Left kidney (tissue), 1 donor: ENCODE measurements at regions not wholly inside any gene's neighbourhood (a gene's known extent, or its start where the extent isn't known, plus 50 kb on each side); places are given as distances from the start of the nearest gene placed in this dataset.
"Not testable (repeated sequence)": the region's sequence is repeated elsewhere in the genome, so short reads cannot be mapped to it uniquely, and the experiment has no call there.

Experiments used
- DNase-seq: peaks from one replicate; pipeline ENCODE4 v3.0.0-alpha.2; 2013

DNA sequence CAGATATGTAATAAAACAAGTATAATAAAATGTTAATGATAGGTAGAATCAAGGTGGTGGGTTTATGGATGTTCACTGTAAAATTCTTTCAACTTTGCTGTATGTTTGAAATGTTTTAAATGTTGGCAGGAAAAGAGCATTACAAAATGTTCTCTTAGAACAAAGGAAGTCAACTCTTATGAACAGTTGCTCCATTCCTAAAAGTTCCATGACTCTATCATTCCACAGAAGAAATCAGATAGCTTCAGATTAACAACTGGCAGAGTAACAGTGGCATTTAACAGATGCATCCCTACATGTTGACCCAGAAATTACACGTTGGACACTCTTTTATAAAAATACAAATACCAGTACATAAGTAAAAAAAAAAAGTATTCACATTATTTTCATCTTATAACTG, 2023.7 kb downstream of the ARAP2 start:
- no peak for DNase-seq

DNA sequence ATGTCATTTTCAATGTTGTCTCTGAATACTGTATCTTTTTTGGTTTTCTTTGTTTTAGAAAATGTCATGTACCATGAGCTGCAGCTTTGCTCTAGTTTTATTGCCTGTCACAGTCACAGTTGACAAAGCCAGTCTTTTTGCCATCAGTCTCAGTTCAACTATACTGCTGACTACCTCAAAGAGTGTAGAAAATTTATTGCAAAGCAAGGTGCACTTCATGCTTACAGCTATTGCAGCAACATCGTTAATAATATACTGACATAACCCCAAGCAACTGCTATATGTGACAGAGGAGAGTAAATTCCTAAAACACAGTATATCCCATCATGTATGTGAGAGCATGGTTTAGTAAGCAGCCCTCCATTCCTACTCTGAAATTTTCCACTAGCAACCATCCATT, 2022.3 kb downstream of the ARAP2 start:
- no peak for DNase-seq

DNA sequence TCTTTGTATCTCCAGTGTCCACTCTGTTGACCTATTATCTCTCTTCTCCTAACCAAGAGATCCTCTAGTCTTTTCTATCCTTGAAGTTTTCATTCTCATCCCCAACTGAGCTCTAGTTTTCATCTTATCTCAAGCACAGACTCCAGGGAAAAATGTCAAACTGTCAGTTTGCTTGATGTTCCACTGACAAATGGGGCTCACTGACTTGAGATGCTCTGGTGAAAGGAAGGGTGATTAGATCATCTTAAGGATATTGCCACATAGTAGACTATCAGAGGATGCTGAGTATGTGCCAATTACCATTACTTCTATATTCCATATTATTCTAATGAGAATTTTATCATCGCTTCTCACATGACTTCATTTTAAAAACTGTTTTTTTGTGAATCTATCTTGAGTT, 2008.2 kb downstream of the ARAP2 start:
- no peak for DNase-seq

DNA sequence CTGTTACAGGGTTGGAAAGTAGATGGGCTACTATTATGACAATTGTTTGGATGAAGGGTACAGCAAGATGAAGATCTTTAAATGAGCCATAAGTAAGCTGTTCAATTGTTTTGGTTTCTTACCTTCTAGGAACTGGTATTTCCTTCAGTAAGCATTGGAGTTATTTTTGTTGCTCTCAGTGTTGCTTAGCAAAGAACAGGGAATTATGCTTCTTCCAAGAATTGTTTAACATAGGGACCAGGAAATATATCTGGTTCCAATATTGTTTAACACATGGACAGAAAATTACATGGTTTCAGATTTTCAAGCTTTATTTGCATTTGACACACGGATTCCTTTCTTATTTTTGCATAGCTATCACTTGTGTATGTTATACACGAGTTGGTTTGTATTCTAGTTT, 1999.0 kb downstream of the ARAP2 start:
- no peak for DNase-seq

DNA sequence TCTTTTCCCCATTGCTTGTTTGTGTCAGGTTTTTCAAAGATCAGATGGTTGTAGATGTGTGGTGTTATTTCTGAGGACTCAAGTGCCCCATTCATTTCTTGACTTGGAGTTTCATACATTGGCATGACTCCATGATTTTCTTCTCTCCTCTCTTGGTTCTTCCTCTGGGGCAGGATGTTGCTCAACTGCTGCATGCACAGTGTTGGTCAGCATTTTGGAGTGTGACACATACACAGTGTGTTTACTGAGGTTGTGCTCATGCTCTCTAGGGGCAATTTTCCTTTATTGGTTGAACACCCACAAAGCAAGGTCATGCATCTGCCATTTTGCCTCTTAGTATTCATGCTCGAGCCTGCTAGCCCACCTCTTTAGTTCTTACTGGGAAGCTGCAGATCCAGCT, 1993.8 kb downstream of the ARAP2 start:
- no peak for DNase-seq

DNA sequence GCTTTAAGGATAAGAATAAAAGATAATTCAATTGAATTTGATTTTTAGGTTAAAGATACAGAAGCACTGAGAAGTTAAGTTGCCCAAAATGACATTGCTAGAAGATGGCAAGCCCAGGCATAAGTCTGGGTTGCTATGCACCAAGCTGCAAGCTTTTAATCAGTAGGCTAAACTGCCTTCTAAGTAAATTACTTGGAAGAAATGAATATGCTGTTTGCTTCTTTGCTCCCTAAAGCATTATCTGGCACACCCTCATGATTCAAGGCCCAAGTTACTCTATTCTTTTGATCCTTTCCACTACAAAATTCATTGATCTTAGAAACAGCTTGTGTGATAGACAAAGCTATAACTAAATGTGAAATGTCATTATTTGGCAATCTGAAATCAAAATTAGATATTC, 1991.1 kb downstream of the ARAP2 start:
- no peak for DNase-seq

DNA sequence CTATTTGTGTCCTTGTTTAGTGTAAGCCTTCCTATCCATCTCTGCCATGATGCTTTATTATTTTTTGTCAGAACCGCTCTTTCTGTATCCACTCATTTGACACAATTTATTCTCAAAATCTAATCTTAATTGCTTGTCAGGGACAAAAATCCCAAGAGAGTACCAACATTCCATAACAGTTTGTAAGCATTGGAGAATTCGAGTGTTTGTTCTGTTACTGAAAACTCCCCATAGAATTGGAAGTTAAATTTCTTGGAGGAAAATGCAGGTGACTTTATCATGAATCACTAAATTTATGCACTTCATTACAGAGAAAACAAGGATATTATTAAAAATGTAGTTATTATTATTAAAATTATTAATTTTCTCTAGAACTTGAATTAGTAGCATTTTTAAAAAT, 1986.1 kb downstream of the ARAP2 start:
- no peak for DNase-seq

DNA sequence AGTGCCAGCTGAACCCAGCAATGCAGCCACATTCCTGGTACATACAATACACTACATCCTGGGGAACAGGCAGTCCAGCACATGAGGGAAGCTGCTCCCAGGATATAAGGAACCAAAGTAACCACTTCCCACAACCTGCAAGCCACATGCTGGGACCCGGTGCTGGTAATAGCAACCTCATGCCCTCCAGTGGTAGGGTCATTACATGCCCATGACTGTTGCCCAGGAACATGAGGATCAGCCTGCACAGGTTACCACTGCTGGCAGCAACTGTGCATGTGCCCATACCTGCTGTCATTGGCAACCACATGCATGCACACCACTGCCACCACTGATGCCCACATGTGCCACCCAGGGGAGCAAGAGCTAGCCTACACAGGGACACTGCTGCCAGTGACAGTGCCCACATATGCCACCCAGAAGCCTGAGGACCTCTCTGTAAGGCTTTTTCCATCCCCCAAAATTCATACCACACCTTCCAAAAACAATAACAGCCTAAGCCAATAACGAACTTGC, 1982.5 kb downstream of the ARAP2 start:
- DNase-seq = no peak

DNA sequence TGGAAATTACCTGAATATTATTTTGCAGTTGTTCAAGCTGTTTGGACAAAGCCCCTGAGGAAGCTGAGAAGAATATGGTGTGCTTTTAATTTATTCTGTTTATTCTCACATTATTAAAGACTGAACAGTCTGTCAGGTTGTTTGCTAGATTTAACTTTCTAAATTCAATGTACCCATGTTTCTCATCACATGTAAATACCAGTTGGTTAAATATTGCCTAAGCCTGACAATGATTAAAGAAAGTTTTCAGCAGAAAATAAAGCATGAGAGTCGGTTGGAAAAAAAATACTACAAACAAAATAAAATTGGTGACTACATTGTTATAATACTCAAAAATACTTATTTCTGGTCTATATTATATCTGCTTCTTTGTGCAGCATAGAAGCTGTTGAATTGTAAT, 1974.7 kb downstream of the ARAP2 start:
- DNase-seq = peak; percentile 15

DNA sequence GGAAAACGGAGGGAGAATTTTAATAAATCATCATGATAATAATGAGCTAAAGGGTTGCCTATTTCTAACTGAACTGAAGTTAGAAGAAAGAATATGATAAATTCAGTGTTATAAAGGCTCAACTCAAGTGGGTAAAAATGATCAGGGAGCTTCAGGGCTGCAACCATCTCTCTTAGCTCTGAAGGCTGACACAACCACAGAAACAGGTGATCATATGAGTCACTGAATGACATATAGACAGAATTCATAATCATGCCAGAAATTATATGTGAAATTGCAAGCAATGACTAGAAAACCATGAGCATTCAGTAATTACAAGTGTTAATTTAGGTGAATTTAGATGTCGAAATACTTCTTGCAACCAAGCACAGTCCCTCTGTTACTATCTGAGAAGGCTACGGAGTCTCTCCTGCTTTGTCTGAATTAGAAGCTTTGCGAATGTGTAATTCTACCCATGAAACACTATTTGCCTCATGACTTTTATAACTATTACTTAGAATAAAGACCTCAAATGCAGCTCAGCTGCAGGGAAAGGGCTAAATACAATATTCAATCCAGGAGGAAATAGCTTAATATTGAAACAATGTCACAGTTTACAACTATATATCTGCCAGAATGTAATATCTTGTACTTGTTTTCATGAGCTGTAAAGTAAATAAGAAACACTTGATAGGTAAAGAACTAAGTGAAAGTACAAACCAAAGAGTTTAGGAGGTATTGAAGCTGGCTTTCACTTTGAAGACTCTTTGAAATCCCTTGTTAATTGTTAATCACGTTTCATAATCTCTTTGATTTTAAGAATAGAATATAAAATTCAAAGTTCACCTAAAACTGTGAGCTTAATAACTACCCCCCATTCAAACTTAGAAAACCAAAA, 1972.6 kb downstream of the ARAP2 start:
- DNase-seq = no peak

DNA sequence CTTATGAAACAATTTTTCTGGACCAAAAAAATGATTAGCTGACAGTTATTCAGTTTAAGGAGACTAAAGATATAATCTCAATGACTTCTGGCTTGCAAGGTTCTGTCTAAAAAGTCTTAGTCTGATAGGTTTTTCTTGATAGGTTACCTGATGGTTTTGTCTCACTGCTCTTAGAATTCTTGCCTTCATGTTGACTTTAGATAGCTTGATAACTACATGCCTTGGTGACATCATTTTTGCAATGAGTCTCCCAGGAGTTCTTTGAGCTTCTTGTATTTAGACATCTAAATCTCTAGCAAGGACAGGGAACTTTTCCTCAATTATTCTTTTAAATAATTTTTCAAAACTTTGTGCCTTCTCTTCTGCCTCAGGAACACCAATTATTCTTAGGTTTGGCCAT, 1965.3 kb downstream of the ARAP2 start:
- DNase-seq = no peak

DNA sequence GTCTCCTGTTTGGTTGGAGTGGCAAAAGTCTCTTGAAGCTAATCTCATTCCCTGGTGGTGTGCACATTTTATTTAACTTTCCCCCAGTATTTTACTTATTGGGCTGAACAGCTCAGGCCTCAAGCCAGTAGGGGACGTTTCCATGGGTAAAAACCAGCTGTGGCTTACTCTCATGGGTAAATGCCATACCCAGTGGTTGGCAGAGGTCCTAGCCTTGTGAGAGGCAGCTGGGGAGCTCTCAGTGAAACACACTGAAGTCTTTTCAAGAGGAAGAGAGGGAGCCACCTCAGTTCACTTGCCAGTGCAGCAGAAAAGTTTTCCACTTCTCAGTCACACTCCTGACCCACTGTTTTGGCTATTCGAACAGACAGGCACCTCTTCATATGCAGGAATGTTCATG, 1964.2 kb downstream of the ARAP2 start:
- DNase-seq = no peak

DNA sequence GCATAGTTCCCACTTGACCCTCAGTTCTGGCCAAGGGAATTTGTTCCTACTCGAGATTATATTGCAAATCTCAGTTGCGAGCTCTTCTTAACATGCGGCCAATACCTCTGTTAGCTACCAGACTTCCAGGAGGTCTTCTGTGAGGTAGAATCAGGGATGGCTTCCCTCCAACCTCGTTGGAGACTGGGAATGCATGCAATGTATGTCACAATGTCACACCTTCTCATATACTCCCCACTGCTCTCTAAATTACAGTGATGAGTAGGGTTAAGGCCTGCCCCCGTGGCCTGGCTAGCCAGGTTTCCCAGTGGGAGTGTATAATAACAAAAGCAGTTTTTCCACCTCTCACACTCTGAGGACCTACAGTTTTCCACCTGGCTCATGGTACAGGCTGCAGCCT, 1962.5 kb downstream of the ARAP2 start:
- DNase-seq = peak; percentile 2

DNA sequence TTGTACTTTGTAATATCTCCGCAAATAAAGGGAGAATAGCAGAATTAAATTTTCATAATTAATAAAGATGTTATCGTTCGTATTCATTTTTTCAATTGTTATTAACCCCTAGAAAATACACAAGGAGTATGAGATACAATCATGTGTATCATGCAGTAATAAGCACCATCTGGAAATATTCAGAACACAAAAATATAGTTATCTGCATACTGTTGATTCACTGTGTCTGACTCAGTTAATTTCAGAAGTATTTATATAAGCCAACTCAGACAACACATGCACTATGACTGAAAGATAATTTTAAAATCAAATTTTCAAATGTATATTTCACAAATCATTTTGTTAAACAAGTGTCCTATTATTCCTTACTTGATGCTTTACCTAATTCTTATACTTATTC, 1954.8 kb downstream of the ARAP2 start:
- no peak for DNase-seq

DNA sequence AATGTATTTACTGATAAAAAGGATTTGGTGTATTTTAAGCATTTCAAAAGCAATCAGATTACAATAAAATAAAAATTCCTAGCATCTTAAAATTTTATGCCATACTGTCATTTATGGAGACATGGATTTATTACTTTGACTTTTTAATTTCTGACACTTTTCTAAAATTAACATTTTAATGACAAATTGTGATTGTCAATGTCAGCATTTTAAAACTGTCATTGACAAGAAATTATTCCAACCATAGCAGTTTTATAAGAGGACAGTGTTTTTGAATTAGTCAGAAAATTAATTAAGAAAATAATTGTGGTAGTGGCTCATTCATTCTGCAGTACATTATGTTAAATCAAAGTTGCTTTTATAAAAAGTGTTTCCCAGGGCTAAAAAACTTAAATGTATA, 1954.4 kb downstream of the ARAP2 start:
- DNase-seq = no peak

DNA sequence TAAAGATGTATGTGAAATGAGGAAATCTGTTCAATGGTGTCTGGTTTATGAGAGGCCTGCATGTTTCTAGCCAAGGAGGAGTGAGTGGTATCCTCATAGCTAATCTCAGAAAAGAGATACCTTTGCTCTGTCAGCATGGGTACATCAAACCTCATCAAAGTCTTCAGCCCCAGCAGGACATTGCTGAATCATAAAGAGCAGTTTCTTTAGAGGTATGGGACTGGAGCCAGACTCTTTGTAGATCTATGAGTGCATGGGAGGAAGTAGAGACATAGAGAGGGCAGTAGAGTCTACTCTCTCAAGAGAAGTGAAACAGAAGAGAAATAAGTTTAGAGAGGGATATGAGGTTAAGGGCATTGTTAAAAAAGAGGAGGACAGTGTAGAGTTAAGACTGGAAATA, 1950.9 kb downstream of the ARAP2 start:
- no peak for DNase-seq

DNA sequence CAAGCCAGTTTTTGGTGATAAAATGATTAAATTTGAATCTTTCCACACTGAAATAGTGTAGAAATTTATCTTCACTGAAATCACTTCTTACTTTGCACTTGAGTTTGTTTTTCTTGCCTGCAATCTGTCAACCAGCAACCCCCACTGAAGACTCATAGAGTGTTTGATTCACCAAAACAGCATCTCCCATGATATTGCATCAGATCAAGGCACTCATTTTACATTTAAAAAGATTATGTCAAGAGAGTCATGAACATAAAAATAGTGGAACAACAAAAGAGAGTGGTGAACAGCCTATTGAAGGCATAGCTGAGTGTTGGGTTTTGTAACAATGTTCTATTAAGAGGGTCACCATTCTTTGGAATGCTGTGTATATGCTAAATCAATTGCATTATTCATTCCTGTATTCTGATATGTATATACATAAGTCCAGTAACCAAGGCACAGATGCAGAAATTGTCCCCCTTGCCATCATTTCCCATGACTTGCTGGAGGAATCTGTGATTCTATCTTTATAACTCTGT, 1934.9 kb downstream of the ARAP2 start:
- no peak for DNase-seq

DNA sequence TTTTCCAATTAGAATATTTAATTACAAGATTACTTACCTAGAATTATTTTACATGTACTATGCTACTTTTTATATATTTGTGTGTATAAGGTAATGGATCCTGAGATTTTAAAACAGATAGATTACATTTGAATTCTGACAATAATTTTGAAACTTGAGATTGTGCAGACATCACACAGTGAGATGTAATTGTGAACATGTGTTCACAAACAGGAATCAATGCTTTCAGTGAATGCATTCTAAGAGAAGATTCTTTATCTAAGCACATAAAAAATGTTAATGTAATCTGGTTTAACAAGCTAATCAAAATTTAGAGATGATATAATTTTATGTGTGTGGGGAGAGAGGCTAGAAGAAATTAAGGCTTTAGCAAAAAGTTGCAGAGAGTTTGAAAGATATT, 1925.5 kb downstream of the ARAP2 start:
- DNase-seq = no peak

DNA sequence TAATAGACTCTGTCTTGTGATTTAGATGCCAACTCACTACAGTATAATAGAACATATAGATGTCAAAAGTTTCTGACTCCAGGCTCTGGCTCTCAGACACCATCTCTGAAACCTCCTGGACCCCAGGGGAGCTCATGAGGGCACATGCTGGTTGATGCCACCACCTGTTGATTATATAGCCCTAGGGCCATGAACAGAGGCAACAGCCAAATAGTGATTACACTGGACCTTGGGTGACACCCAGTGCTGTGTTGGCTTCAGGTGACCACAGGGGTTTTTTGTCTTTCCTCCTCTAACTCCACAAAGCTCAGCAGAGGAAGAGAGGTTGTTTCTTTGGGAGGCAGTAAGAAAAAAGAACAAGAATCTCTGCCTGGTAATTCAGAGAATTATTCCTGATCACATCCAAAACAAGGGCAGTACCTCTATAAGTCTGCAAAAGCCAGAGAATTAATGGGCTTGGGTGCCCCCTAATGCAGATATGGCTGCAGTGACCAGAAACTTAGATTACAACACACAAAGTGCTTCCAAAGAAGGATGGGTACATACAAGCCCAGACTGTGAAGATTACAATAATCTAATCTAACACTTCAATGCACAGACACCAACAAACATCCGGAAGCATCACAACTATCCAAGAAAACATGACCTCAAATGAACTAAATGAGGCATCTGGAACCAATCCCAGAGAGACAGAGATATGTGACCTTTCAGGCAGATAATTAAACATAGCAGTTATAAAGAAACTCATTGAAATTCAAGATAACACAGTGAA, 1920.6 kb downstream of the ARAP2 start:
- DNase-seq = no peak

DNA sequence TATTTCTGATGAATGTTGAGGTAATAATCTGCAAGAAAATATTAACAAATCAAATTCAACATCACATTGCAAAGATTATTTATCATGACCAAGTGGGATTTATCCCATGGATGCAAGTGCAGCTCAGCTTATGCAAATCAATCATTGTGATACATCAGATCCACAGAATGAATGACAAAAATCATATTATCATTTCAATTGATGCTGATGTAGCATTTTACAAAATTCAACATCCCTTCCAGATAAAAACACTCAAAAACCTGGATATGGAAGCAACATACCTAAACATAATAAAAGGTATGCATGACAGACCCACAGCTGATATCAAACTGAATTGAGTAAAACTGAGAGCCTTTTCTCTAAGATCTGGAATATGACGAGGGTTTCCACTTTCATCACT, 1915.4 kb downstream of the ARAP2 start:
- no peak for DNase-seq

DNA sequence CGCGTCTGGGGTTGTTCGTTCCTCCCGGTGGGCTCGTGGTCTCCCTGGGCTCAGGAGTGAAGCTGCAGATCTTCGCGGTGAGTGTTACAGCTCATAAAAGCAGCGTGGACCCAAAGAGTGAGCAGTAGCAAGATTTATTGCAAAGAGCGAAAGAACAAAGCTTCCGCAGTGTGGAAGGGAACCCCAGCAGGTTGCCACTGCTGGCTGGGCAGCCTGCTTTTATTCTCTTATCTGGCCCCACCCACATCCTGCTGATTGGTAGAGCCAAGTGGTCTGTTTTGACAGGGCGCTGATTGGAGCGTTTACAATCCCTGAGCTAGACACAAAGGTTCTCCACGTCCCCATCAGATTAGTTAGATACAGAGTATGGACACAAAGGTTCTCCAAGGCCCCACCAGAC, 1909.2 kb downstream of the ARAP2 start:
- DNase-seq = not testable (repeated sequence)

DNA sequence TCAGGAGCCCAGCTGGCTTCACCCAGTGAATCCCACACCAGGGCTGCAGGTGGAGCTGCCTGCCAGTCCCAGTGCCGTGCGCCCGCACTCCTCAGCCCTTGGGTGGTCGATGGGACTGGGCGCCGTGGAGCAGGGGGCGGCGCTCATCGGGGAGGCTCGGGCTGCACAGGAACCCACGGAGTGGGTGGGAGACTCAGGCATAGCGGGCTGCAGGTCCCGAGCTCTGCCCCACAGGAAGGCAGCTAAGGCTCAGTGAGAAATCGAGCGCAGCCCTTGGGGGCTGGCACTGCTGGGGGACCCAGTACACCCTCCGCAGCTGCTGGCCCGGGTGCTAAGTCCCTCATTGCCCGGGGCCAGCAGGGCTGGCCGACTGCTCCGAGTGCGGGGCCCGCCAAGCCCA, 1908.8 kb downstream of the ARAP2 start:
- not testable (repeated sequence) for DNase-seq

DNA sequence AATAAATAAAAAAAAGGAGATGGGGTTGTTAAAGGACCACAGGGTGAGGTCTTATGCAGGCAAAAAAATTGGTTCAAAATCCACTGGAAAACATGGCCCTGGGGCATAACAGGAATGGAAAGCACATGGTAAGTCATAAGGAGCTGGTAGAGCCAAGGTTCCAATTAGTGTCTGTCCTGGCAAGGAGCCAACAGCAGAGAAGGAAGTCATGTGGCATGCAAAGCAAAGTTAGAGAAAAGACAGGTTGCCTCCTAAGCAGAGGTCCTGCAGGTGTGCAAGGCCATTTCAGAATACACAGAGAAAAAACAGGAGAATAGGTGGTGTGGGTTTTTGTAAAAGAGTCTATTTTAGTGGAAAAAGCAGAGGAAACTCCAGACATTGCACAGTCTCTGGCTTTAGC, 1881.7 kb downstream of the ARAP2 start:
- no peak for DNase-seq
